Thyroid gland (tissue), 4 donors: ENCODE measurements at regions not wholly inside any gene's neighbourhood (a gene's known extent, or its start where the extent isn't known, plus 50 kb on each side); places are given as distances from the start of the nearest gene placed in this dataset.

Source experiments
- POLR2A ChIP-seq, 2 donors: fragments of 450-650 bp; IDR thresholded peaks; one replicate each; pipeline ENCODE4 v1.6.1; 2017; ENCODE audit warnings: antibody characterized with exemption in 2 of 2, mild to moderate bottlenecking in 2 of 2, moderate library complexity in 1 of 2
- TF ChIP-seq, protein P1 (sequence below), 6 experiments: fragments of 200-600 bp in 3 of 6; fragments of 450-650 bp in 3 of 6; sonication (generic) in 3 of 6; IDR thresholded peaks; one replicate each; pipeline ENCODE4 v1.5.1; 2016 to 2019; ENCODE audit warnings: antibody characterized with exemption in 6 of 6, mild to moderate bottlenecking in 2 of 6, inconsistent platforms in 1 of 6, moderate library complexity in 1 of 6

DNA sequence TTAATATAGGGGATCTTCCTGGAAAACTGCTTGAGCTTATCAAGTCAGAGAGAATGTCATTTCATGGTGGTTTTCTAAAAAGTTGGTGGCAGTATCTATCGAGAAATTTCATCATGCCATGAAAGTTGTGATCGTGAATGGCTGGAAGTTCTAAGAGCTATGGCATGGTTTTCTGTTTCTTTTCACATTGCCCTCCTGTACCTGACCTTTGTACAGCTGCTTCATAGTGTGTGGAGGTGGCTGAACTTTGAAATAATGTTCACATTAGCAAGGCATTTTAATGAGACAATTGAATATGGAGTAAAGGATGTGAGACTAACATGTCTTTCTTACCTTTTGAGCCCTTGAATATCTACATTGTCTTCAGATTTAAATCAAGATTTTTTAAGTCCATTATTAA is 278.2 kb upstream of the ID4 start:
- TF ChIP-seq POLR2A (IDR thresholded peaks at IDR 0.05): no peak
- TF ChIP-seq, protein P1, sequence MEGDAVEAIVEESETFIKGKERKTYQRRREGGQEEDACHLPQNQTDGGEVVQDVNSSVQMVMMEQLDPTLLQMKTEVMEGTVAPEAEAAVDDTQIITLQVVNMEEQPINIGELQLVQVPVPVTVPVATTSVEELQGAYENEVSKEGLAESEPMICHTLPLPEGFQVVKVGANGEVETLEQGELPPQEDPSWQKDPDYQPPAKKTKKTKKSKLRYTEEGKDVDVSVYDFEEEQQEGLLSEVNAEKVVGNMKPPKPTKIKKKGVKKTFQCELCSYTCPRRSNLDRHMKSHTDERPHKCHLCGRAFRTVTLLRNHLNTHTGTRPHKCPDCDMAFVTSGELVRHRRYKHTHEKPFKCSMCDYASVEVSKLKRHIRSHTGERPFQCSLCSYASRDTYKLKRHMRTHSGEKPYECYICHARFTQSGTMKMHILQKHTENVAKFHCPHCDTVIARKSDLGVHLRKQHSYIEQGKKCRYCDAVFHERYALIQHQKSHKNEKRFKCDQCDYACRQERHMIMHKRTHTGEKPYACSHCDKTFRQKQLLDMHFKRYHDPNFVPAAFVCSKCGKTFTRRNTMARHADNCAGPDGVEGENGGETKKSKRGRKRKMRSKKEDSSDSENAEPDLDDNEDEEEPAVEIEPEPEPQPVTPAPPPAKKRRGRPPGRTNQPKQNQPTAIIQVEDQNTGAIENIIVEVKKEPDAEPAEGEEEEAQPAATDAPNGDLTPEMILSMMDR (IDR thresholded peaks at IDR 0.05): no peak
